ENCODE measurements at regions not wholly inside any gene's neighbourhood (a gene's known extent, or its start where the extent isn't known, plus 50 kb on each side); places are given as distances from the start of the nearest gene placed in this dataset.

- Histone ChIP-seq H3K36me3 (peaks cover 0 to 6% of the 10 kb centered on the region in 2 donors), H3K4me3 (no peak overlapping the region), H3K27me3 (no peaks in the 10 kb centered on the region), H3K4me1 (peaks cover 15% of the 10 kb centered on the region), H3K9me3 (no peaks in the 10 kb centered on the region), H3K27ac (no peak overlapping the region)
- TF ChIP-seq CTCF (IDR thresholded peaks at IDR 0.05) (no peak), POLR2AphosphoS5 (IDR thresholded peaks at IDR 0.05; ENCODE audit: insufficient read depth in 1 of 2, low read depth in 1 of 2) (no peak), POLR2A (IDR thresholded peaks at IDR 0.05) (no peak)
- intact Hi-C loops (cut with DNase I), result no loop called here
- DNase-seq (ENCODE audit: extremely low spot score in 2 of 2), result no peak
Measured at GRCh38 chr12:123037791-123038190, 57.3 kb downstream of the ARL6IP4 start.

DNA sequence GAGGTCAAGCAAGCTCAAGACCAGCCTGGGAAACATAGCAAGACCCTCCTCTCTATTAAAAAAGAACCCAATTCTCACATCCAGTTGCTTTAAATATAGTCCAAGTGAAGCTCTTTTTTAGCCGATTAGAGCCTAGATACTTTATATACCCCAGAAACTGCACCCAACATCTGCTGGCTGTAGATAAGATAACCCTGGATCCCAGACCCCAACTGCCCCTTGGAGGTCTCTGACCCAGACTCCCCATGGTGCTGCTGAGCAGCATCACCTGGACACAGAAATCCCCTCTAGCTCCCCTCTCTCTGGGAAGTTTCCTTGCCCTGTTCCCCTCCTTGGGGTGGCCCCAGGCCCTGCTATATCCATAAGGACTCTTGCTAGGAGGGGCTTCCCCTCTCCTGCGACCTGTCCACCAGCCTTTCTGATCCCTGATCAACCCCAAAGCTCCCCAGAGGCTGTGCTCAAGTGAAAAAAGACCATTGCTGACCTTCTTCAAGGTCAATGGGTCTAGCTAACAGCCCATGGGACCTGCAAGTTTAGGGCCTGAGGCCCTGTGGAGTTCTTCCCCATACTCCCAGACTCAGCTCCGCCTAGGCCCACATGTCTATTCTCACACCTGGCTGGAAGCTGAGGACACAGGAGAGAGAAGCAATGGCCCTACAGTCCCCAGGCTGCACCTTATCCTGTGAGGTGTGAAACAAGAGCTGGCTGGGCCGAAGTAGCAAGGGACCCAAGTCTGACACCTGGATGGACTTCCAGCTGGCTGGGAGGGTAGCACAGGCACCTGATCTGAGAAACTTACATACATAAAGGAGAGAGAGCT is 56.2 kb downstream of the ARL6IP4 start:
- intact Hi-C loops (cut with DNase I), result no loop called here

DNA sequence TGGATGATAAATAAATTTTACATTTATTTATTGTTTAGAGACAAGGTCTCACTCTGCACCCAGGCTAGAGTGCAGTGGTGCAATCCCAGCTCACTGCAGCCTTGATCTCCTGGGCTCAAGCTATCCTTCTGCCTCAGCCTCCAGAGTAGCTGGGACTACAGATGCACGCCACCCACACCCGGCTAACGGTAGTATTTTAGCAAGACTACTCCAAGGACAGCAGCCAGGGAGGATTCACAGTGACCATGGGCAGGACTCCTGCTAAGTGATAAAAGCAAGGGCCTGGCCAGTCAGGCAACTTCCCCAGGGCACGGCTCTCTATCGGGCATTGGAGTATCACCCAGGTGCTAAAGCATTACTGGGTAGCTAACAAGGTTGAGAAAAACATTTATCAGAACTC is 55.4 kb downstream of the ARL6IP4 start:
- intact Hi-C loops (cut with DNase I), result no loop called here

More for the DNA sequence above, 56.2 kb downstream of the ARL6IP4 start:
- Histone ChIP-seq H3K27me3 (no peaks in the 10 kb centered on the region), H3K4me3 (no peak overlapping the region), H3K9me3 (no peaks in the 10 kb centered on the region), H3K36me3 (peaks cover 0 to 6% of the 10 kb centered on the region in 2 donors), H3K4me1 (peaks cover 11% of the 10 kb centered on the region), H3K27ac (no peak overlapping the region)
- DNase-seq (ENCODE audit: extremely low spot score in 2 of 2), result no peak
- TF ChIP-seq POLR2A (IDR thresholded peaks at IDR 0.05), result no peak
- TF ChIP-seq CTCF (IDR thresholded peaks at IDR 0.05), result no peak
- TF ChIP-seq POLR2AphosphoS5 (IDR thresholded peaks at IDR 0.05; ENCODE audit: insufficient read depth in 1 of 2, low read depth in 1 of 2), result no peak

DNA sequence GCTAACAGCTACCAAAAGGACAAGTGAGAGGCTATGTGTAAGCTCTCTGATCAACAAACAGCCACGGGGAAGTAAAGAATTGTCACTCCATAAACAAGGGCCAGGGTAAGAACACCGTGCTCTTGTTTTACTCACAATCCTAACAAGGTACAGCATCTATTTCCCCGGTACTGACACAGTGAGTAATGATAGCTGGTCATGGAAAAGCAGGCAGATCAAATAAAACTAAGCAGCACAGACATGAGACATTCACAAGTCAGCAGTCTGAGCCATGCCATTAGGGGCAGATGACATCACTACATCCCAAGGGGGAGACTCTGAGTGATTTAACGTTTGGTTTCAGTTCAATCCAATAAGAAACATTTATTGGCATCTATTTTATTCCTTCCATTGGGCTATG is 54.4 kb downstream of the ARL6IP4 start:
- Histone ChIP-seq H3K36me3 (peaks cover 0 to 10% of the 10 kb centered on the region in 2 donors), H3K27me3 (no peaks in the 10 kb centered on the region), H3K4me3 (no peak overlapping the region), H3K9me3 (no peaks in the 10 kb centered on the region), H3K27ac (peak overlapping the region; percentile 62), H3K4me1 (peaks cover 11% of the 10 kb centered on the region)
- DNase-seq (ENCODE audit: extremely low spot score in 2 of 2), result no peak
- TF ChIP-seq POLR2AphosphoS5 (IDR thresholded peaks at IDR 0.05; ENCODE audit: insufficient read depth in 1 of 2, low read depth in 1 of 2), result peak in 1 of 2 donors; percentile 7
- no peak for TF ChIP-seq CTCF (IDR thresholded peaks at IDR 0.05)
- TF ChIP-seq POLR2A (IDR thresholded peaks at IDR 0.05), result no peak
- intact Hi-C loops (cut with DNase I), result no loop called here

More for the DNA sequence above, 55.4 kb downstream of the ARL6IP4 start:
- H3K27ac ChIP-seq, result peak overlapping the region; percentile 62
- H3K36me3 ChIP-seq, result peaks cover 0 to 6% of the 10 kb centered on the region in 2 donors
- H3K4me3 ChIP-seq, result no peak overlapping the region
- TF ChIP-seq CTCF (IDR thresholded peaks at IDR 0.05), result no peak
- no peak for TF ChIP-seq POLR2A (IDR thresholded peaks at IDR 0.05)
- TF ChIP-seq POLR2AphosphoS5 (IDR thresholded peaks at IDR 0.05; ENCODE audit: insufficient read depth in 1 of 2, low read depth in 1 of 2), result no peak
- no peaks in the 10 kb centered on the region for H3K9me3 ChIP-seq
- H3K27me3 ChIP-seq, result no peaks in the 10 kb centered on the region
- H3K4me1 ChIP-seq, result peaks cover 11% of the 10 kb centered on the region
- DNase-seq (ENCODE audit: extremely low spot score in 2 of 2), result no peak

- intact Hi-C loops (cut with DNase I), result no loop called here
- H3K27ac ChIP-seq, result peak overlapping the region; percentile 62
- TF ChIP-seq CTCF (IDR thresholded peaks at IDR 0.05), result no peak
- TF ChIP-seq POLR2A (IDR thresholded peaks at IDR 0.05), result no peak
- no peak for TF ChIP-seq POLR2AphosphoS5 (IDR thresholded peaks at IDR 0.05; ENCODE audit: insufficient read depth in 1 of 2, low read depth in 1 of 2)
- H3K4me1 ChIP-seq, result peaks cover 11% of the 10 kb centered on the region
- no peak for DNase-seq (ENCODE audit: extremely low spot score in 2 of 2)
- no peak overlapping the region for H3K4me3 ChIP-seq
- H3K27me3 ChIP-seq, result no peaks in the 10 kb centered on the region
- H3K9me3 ChIP-seq, result no peaks in the 10 kb centered on the region
- peaks cover 0 to 10% of the 10 kb centered on the region in 2 donors for H3K36me3 ChIP-seq
Measured at GRCh38 chr12:123034022-123034541, 53.6 kb downstream of the ARL6IP4 start.

Measured in vagina (tissue), 2 donors.